ENCODE measurements at regions not wholly inside any gene's neighbourhood (a gene's known extent, or its start where the extent isn't known, plus 50 kb on each side); places are given as distances from the start of the nearest gene placed in this dataset.

DNA sequence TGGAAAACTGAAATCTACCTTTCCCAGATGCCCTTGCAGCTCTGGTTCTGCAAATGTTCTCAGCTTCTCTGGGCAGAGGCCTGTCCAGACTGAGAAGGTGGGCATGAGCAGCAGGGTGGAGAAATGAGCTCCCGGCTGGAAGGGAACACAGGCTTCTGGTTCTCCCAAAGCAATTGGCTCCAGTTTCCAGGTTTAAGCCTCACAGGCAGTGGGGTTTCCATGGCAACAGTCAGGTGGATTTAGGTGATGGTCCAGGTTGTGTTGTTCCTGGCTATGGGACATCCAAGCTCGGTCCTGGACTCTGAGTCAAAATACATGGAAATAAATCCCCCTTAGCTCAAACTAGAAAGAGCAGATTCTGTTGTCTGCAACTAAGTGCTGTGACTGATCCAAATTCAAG lies 94.6 kb upstream of the IQSEC1 start:
- Histone ChIP-seq H2AFZ (ENCODE audit: low read depth, low read length, severe bottlenecking) (no peak overlapping the region), H3K27ac (ENCODE audit: low read depth, low read length) (no peak overlapping the region), H3K36me3 (ENCODE audit: low read length) (no peaks in the 10 kb centered on the region), H3K4me3 (ENCODE audit: insufficient read depth, low read length, poor library complexity, severe bottlenecking) (no peak overlapping the region), H4K20me1 (ENCODE audit: low read depth, low read length) (no peaks in the 10 kb centered on the region), H3F3A (ENCODE audit: insufficient read depth) (no peaks in the 10 kb centered on the region), H3K9me2 (replicated peaks; ENCODE audit: insufficient read depth, low read length) (no peaks in the 10 kb centered on the region), H3K9me3 (ENCODE audit: insufficient read depth, low read length) (no peaks in the 10 kb centered on the region), H3K9ac (ENCODE audit: low read length) (no peak overlapping the region), H3K4me2 (ENCODE audit: low read depth, low read length, poor library complexity, severe bottlenecking) (no peak overlapping the region), H3K79me2 (ENCODE audit: insufficient read depth, low read length) (no peaks in the 10 kb centered on the region), H3K27me3 (ENCODE audit: low read length) (no peaks in the 10 kb centered on the region)
- no peak for TF ChIP-seq EZH2phosphoT487 (conservative IDR thresholded peaks at IDR 0.05; ENCODE audit: low read length)
- no peak for TF ChIP-seq CTCF (IDR thresholded peaks at IDR 0.05; ENCODE audit: insufficient read depth, low read length, poor library complexity, severe bottlenecking)

- H3F3A ChIP-seq (ENCODE audit: insufficient read depth) = no peaks in the 10 kb centered on the region
- H3K4me3 ChIP-seq (ENCODE audit: insufficient read depth, low read length, poor library complexity, severe bottlenecking) = no peak overlapping the region
- no peaks in the 10 kb centered on the region for H3K36me3 ChIP-seq (ENCODE audit: low read length)
- H3K27ac ChIP-seq (ENCODE audit: low read depth, low read length) = no peak overlapping the region
- no peaks in the 10 kb centered on the region for H4K20me1 ChIP-seq (ENCODE audit: low read depth, low read length)
- no peaks in the 10 kb centered on the region for H3K9me2 ChIP-seq (replicated peaks; ENCODE audit: insufficient read depth, low read length)
- no peak overlapping the region for H2AFZ ChIP-seq (ENCODE audit: low read depth, low read length, severe bottlenecking)
- no peak overlapping the region for H3K9ac ChIP-seq (ENCODE audit: low read length)
- H3K79me2 ChIP-seq (ENCODE audit: insufficient read depth, low read length) = no peaks in the 10 kb centered on the region
- TF ChIP-seq CTCF (IDR thresholded peaks at IDR 0.05; ENCODE audit: insufficient read depth, low read length, poor library complexity, severe bottlenecking) (no peak), EZH2phosphoT487 (conservative IDR thresholded peaks at IDR 0.05; ENCODE audit: low read length) (no peak)
- no peaks in the 10 kb centered on the region for H3K27me3 ChIP-seq (ENCODE audit: low read length)
- H3K4me2 ChIP-seq (ENCODE audit: low read depth, low read length, poor library complexity, severe bottlenecking) = no peak overlapping the region
- H3K9me3 ChIP-seq (ENCODE audit: insufficient read depth, low read length) = no peaks in the 10 kb centered on the region
Observed at GRCh38 chr3:13167064-13167743, 94.0 kb upstream of the IQSEC1 start.

GRCh38 chr3:13166243-13167063 lies 93.2 kb upstream of the IQSEC1 start:
- H3K36me3 ChIP-seq (ENCODE audit: low read length) = no peaks in the 10 kb centered on the region
- no peaks in the 10 kb centered on the region for H3K9me3 ChIP-seq (ENCODE audit: insufficient read depth, low read length)
- no peaks in the 10 kb centered on the region for H4K20me1 ChIP-seq (ENCODE audit: low read depth, low read length)
- H3K27me3 ChIP-seq (ENCODE audit: low read length) = no peaks in the 10 kb centered on the region
- H3K9ac ChIP-seq (ENCODE audit: low read length) = no peak overlapping the region
- TF ChIP-seq EZH2phosphoT487 (conservative IDR thresholded peaks at IDR 0.05; ENCODE audit: low read length) (no peak), CTCF (IDR thresholded peaks at IDR 0.05; ENCODE audit: insufficient read depth, low read length, poor library complexity, severe bottlenecking) (no peak)
- no peaks in the 10 kb centered on the region for H3K9me2 ChIP-seq (replicated peaks; ENCODE audit: insufficient read depth, low read length)
- no peak overlapping the region for H2AFZ ChIP-seq (ENCODE audit: low read depth, low read length, severe bottlenecking)
- H3K4me3 ChIP-seq (ENCODE audit: insufficient read depth, low read length, poor library complexity, severe bottlenecking) = no peak overlapping the region
- no peaks in the 10 kb centered on the region for H3K79me2 ChIP-seq (ENCODE audit: insufficient read depth, low read length)
- no peak overlapping the region for H3K27ac ChIP-seq (ENCODE audit: low read depth, low read length)
- no peaks in the 10 kb centered on the region for H3F3A ChIP-seq (ENCODE audit: insufficient read depth)
- H3K4me2 ChIP-seq (ENCODE audit: low read depth, low read length, poor library complexity, severe bottlenecking) = no peak overlapping the region

Measured in SU-DHL-6 (cell line).